GM10248 (cell line): ENCODE measurements at regions not wholly inside any gene's neighbourhood (a gene's known extent, or its start where the extent isn't known, plus 50 kb on each side); places are given as distances from the start of the nearest gene placed in this dataset.
"Not testable (repeated sequence)": the region's sequence is repeated elsewhere in the genome, so short reads cannot be mapped to it uniquely, and the experiment has no call there.

Source experiments
- CTCF ChIA-PET: fragments of 300-600 bp; sonication (Branson Sonifier 250); formaldehyde crosslinking; extraction: SDS; loops from one replicate; lab custom pipeline; 2021; ENCODE audit warnings: antibody characterized with exemption; lab: Yijun Ruan, JAX
- POLR2A ChIA-PET: fragments of 350-650 bp; sonication (Branson Sonifier 250); formaldehyde crosslinking; extraction: SDS; loops from one replicate; lab custom pipeline; 2020; ENCODE audit warnings: antibody characterized with exemption; lab: Yijun Ruan, JAX
- DNase-seq: peaks from one replicate; pipeline ENCODE4 v3.0.0; 2012; ENCODE audit errors: extremely low spot score
- CTCF ChIP-seq: IDR thresholded peaks from 2 replicates; pipeline ENCODE4 v1.5.1; 2012; ENCODE audit warnings: mild to moderate bottlenecking, low read depth; ENCODE audit errors: extremely low read depth, missing control alignments, control extremely low read depth

- CTCF ChIA-PET = interaction anchor here (0.7 to 1.7 kb wide), 3 partner anchors 19 to 145 kb away, joined by 3 to 7 read pairs (median 6); no protein-coding TSS in a partner anchor
- TF ChIP-seq CTCF = no peak
- DNase-seq = no peak
- POLR2A ChIA-PET = no interaction called here
Observed at GRCh38 chr2:103179798-103180197, 418.0 kb downstream of the TMEM182 start.

- ChIA-PET POLR2A (no interaction called here), CTCF (no interaction called here)
- no peak for DNase-seq
- no peak for TF ChIP-seq CTCF
Observed at GRCh38 chr2:103183061-103183460, 421.2 kb downstream of the TMEM182 start.

- DNase-seq = no peak
- no peak for TF ChIP-seq CTCF
- ChIA-PET CTCF (interaction anchor here (1.0 to 2.3 kb wide), 2 partner anchors 13 to 36 kb away, joined by 3 to 4 read pairs; no protein-coding TSS in a partner anchor), POLR2A (no interaction called here)
Observed at GRCh38 chr2:103196802-103197201, 435.0 kb downstream of the TMEM182 start.

- DNase-seq, CTCF ChIA-PET, POLR2A ChIA-PET: not testable (repeated sequence)
Observed at GRCh38 chr2:103200774-103201173, 438.9 kb downstream of the TMEM182 start.

- CTCF ChIA-PET = interaction anchor here (1.0 to 1.1 kb wide), 2 partner anchors 10 to 13 kb away, joined by 3 to 4 read pairs; no protein-coding TSS in a partner anchor
- no peak for TF ChIP-seq CTCF
- POLR2A ChIA-PET = no interaction called here
- no peak for DNase-seq
Observed at GRCh38 chr2:103208916-103209315, 447.1 kb downstream of the TMEM182 start.

- ChIA-PET CTCF (no interaction called here), POLR2A (no interaction called here)
- no peak for TF ChIP-seq CTCF
- no peak for DNase-seq
Observed at GRCh38 chr2:103213028-103213542, 451.3 kb downstream of the TMEM182 start.

- DNase-seq = no peak
- ChIA-PET CTCF (no interaction called here), POLR2A (no interaction called here)
- TF ChIP-seq CTCF = no peak
Observed at GRCh38 chr2:103218516-103218915, 456.7 kb downstream of the TMEM182 start.
